Uterus (tissue), 3 donors: ENCODE measurements at regions not wholly inside any gene's neighbourhood (a gene's known extent, or its start where the extent isn't known, plus 50 kb on each side); places are given as distances from the start of the nearest gene placed in this dataset.

Source experiments
- DNase-seq, 2 donors: peaks; one replicate each; pipeline ENCODE4 v3.0.0-alpha.2; 2019 to 2020
- H3K27ac ChIP-seq, 2 donors: fragments of 200-600 bp; sonication (generic); 1 replicate in 1 of 2; 2 replicates in 1 of 2; pipeline ENCODE4 v1.5.1; 2016 to 2018
- H3K27me3 ChIP-seq, 2 donors: fragments of 200-600 bp; sonication (generic); one replicate each; pipeline ENCODE4 v1.5.1; 2018 to 2019; ENCODE audit warnings: control low read depth in 1 of 2
- H3K36me3 ChIP-seq, 2 donors: fragments of 200-600 bp; sonication (generic); one replicate each; pipeline ENCODE4 v1.5.1; 2019; ENCODE audit warnings: control low read depth in 1 of 2
- H3K4me1 ChIP-seq, 2 donors: fragments of 200-600 bp; sonication (generic); one replicate each; pipeline ENCODE4 v1.5.1; 2018 to 2019; ENCODE audit warnings: control low read depth in 1 of 2
- H3K4me3 ChIP-seq, 2 donors: fragments of 200-600 bp; sonication (generic); 1 replicate in 1 of 2; 2 replicates in 1 of 2; pipeline ENCODE4 v1.5.1; 2018 to 2019; ENCODE audit warnings: mild to moderate bottlenecking in 1 of 2
- H3K9me3 ChIP-seq, 2 donors: fragments of 200-600 bp; sonication (generic); one replicate each; pipeline ENCODE4 v1.5.1; 2019; ENCODE audit warnings: control low read depth in 1 of 2
- POLR2A ChIP-seq, 2 donors: fragments of 450-650 bp; IDR thresholded peaks; one replicate each; pipeline ENCODE4 v1.6.1; 2016; ENCODE audit warnings: antibody characterized with exemption in 2 of 2, mild to moderate bottlenecking in 1 of 2, moderate library complexity in 1 of 2
- intact Hi-C: fragments of 100-400 bp; cut with DNase I; formaldehyde crosslinking; loops from one replicate; pipeline ENCODE4 v1.15.1; 2023; ENCODE audit warnings: low total_unique reads
- TF ChIP-seq, protein P1 (sequence below), 4 experiments: fragments of 200-600 bp in 2 of 4; fragments of 450-650 bp in 2 of 4; sonication (generic) in 2 of 4; IDR thresholded peaks; one replicate each; pipeline ENCODE4 v1.5.1; 2016 to 2019; ENCODE audit warnings: antibody characterized with exemption in 4 of 4, mild to moderate bottlenecking in 2 of 4, moderate library complexity in 1 of 4
- donor health status: DM: yes; HTN: yes; CAD: no.

DNA sequence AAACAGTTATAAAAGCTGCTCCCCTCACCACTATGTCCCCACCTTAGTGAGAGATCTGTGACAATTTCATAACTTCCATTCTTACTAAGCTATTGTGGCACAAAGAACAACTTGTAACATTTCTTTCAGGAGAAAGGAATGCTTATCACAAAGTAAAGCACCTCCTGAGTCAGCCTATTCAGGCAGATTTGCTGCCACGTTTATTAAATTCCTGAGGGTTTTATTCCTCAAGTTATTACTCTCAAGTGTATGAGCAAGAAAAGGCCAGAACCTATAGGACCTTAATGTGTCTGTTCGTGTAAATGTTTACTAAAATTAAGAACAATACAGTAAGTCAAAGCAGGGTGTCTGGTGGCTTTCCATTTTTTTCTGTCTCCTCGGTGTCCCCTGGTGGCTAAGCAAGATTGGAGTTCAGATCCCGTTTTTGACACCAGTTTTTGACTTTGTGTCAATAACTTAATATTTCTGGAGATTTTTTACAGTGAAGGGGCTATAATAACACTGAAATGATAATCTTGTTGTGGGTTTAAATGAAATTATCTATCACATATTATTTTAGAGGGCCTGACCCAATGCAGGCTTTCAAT lies 1539.6 kb downstream of the BRINP3 start:
- TF ChIP-seq, protein P1, sequence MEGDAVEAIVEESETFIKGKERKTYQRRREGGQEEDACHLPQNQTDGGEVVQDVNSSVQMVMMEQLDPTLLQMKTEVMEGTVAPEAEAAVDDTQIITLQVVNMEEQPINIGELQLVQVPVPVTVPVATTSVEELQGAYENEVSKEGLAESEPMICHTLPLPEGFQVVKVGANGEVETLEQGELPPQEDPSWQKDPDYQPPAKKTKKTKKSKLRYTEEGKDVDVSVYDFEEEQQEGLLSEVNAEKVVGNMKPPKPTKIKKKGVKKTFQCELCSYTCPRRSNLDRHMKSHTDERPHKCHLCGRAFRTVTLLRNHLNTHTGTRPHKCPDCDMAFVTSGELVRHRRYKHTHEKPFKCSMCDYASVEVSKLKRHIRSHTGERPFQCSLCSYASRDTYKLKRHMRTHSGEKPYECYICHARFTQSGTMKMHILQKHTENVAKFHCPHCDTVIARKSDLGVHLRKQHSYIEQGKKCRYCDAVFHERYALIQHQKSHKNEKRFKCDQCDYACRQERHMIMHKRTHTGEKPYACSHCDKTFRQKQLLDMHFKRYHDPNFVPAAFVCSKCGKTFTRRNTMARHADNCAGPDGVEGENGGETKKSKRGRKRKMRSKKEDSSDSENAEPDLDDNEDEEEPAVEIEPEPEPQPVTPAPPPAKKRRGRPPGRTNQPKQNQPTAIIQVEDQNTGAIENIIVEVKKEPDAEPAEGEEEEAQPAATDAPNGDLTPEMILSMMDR (IDR thresholded peaks at IDR 0.05): no peak
- no peak for TF ChIP-seq POLR2A (IDR thresholded peaks at IDR 0.05)
- Histone ChIP-seq H3K27ac (no peak overlapping the region), H3K4me3 (no peak overlapping the region), H3K27me3 (no peaks in the 10 kb centered on the region), H3K36me3 (no peaks in the 10 kb centered on the region), H3K4me1 (no peaks in the 10 kb centered on the region), H3K9me3 (no peaks in the 10 kb centered on the region)
- intact Hi-C loops: no loop called here
- no peak for DNase-seq

DNA sequence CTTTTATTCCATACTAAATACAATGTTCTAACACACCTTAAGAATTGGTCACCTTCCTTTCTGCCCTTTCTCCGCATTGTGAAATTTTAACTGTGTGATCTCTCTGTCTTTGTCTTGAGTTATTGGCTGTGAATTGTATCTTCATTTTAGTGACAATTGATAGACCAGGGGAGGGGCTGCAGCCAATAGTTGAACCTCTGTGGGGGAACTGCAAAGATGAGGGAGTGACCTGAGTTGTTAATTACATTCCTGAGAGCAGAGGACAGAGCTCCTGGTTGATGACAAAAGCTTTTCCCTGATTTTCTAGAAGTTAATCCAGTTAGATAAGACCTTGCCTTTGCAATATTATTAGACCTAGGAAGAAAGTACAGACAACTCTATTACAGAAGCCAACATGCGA lies 1535.7 kb downstream of the BRINP3 start:
- Histone ChIP-seq H3K9me3 (no peaks in the 10 kb centered on the region), H3K4me3 (no peak overlapping the region), H3K4me1 (no peaks in the 10 kb centered on the region), H3K27me3 (no peaks in the 10 kb centered on the region), H3K36me3 (no peaks in the 10 kb centered on the region), H3K27ac (no peak overlapping the region)
- DNase-seq: no peak
- TF ChIP-seq, protein P1 (IDR thresholded peaks at IDR 0.05): no peak
- TF ChIP-seq POLR2A (IDR thresholded peaks at IDR 0.05): no peak
- intact Hi-C loops: no loop called here

- intact Hi-C loops: no loop called here
- H3K4me1 ChIP-seq: no peaks in the 10 kb centered on the region
- H3K27me3 ChIP-seq: no peaks in the 10 kb centered on the region
- no peak overlapping the region for H3K27ac ChIP-seq
- H3K9me3 ChIP-seq: no peaks in the 10 kb centered on the region
- H3K36me3 ChIP-seq: no peaks in the 10 kb centered on the region
- TF ChIP-seq, protein P1 (IDR thresholded peaks at IDR 0.05): no peak
- TF ChIP-seq POLR2A (IDR thresholded peaks at IDR 0.05): no peak
- no peak overlapping the region for H3K4me3 ChIP-seq
- DNase-seq: no peak
Observed at GRCh38 chr1:188949701-188950100, 1528.0 kb downstream of the BRINP3 start.

GRCh38 chr1:188958461-188959115 lies 1519.1 kb downstream of the BRINP3 start:
- H3K4me3 ChIP-seq: no peak overlapping the region
- intact Hi-C loops: no loop called here
- H3K4me1 ChIP-seq: no peaks in the 10 kb centered on the region
- H3K36me3 ChIP-seq: no peaks in the 10 kb centered on the region
- no peak overlapping the region for H3K27ac ChIP-seq
- no peaks in the 10 kb centered on the region for H3K9me3 ChIP-seq
- TF ChIP-seq, protein P1 (IDR thresholded peaks at IDR 0.05): no peak
- no peak for TF ChIP-seq POLR2A (IDR thresholded peaks at IDR 0.05)
- DNase-seq: no peak
- H3K27me3 ChIP-seq: no peaks in the 10 kb centered on the region

- no peaks in the 10 kb centered on the region for H3K27me3 ChIP-seq
- TF ChIP-seq, protein P1 (IDR thresholded peaks at IDR 0.05): no peak
- TF ChIP-seq POLR2A (IDR thresholded peaks at IDR 0.05): no peak
- no peak for DNase-seq
- H3K36me3 ChIP-seq: no peaks in the 10 kb centered on the region
- H3K9me3 ChIP-seq: no peaks in the 10 kb centered on the region
- no peaks in the 10 kb centered on the region for H3K4me1 ChIP-seq
- H3K4me3 ChIP-seq: no peak overlapping the region
- intact Hi-C loops: no loop called here
- H3K27ac ChIP-seq: no peak overlapping the region
Observed at GRCh38 chr1:188986745-188987417, 1490.8 kb downstream of the BRINP3 start.
